Choroid plexus epithelial cell (primary cell): ENCODE measurements at regions not wholly inside any gene's neighbourhood (a gene's known extent, or its start where the extent isn't known, plus 50 kb on each side); places are given as distances from the start of the nearest gene placed in this dataset.
A peak's percentile ranks its signal among the peaks of the same experiment; 100 is the strongest.
"Not testable (repeated sequence)": the region's sequence is repeated elsewhere in the genome, so short reads cannot be mapped to it uniquely, and the experiment has no call there.

ENCODE experiments used
- DNase-seq: peaks from one replicate; pipeline ENCODE4 v3.0.0-alpha.2; 2010; ENCODE audit warnings: low read depth
- H3K4me3 ChIP-seq: 2 replicates; pipeline ENCODE4 v1.5.1; 2011; ENCODE audit warnings: low read depth, mild to moderate bottlenecking, control low read depth, low read length, moderate library complexity
- CTCF ChIP-seq: conservative IDR thresholded peaks from 2 replicates; pipeline ENCODE4 v1.5.1; 2011; ENCODE audit warnings: low read depth, mild to moderate bottlenecking, control low read depth, inconsistent platforms, low read length, moderate library complexity

GRCh38 chr5:98179791-98180755 is 593.4 kb upstream of the RGMB start:
- TF ChIP-seq CTCF = no peak
- no peak overlapping the region for H3K4me3 ChIP-seq
- DNase-seq = peak; percentile 29

- TF ChIP-seq CTCF = no peak
- no peak overlapping the region for H3K4me3 ChIP-seq
- no peak for DNase-seq
Observed at GRCh38 chr5:98186128-98186527, 587.3 kb upstream of the RGMB start.

GRCh38 chr5:98187945-98188344 is 585.5 kb upstream of the RGMB start:
- DNase-seq = peak; percentile 8
- TF ChIP-seq CTCF = no peak
- H3K4me3 ChIP-seq = no peak overlapping the region

- H3K4me3 ChIP-seq, DNase-seq: not testable (repeated sequence)
Observed at GRCh38 chr5:98190344-98190743, 583.1 kb upstream of the RGMB start.

- no peak overlapping the region for H3K4me3 ChIP-seq
- no peak for DNase-seq
- TF ChIP-seq CTCF = no peak
Observed at GRCh38 chr5:98193921-98194760, 579.3 kb upstream of the RGMB start.

- no peak for DNase-seq
- no peak overlapping the region for H3K4me3 ChIP-seq
- no peak for TF ChIP-seq CTCF
Observed at GRCh38 chr5:98200726-98201541, 572.5 kb upstream of the RGMB start.

- DNase-seq = no peak
- no peak for TF ChIP-seq CTCF
- H3K4me3 ChIP-seq = no peak overlapping the region
Observed at GRCh38 chr5:98204798-98205197, 568.7 kb upstream of the RGMB start.
